ACHN (cell line): ENCODE measurements at regions not wholly inside any gene's neighbourhood (a gene's known extent, or its start where the extent isn't known, plus 50 kb on each side); places are given as distances from the start of the nearest gene placed in this dataset.
"Not testable (repeated sequence)": the region's sequence is repeated elsewhere in the genome, so short reads cannot be mapped to it uniquely, and the experiment has no call there.

Experiments used
- DNase-seq: peaks from one replicate; pipeline ENCODE4 v3.0.0-alpha.2; 2015
- in situ Hi-C: cut with HindIII; loops from 2 replicates; pipeline ENCODE4 v1.10.0; 2017; ENCODE audit warnings: low sequenced_read_pairs, low pct_ligation_motif_present, low pct_unique_long_range_greater_than_20kb

DNA sequence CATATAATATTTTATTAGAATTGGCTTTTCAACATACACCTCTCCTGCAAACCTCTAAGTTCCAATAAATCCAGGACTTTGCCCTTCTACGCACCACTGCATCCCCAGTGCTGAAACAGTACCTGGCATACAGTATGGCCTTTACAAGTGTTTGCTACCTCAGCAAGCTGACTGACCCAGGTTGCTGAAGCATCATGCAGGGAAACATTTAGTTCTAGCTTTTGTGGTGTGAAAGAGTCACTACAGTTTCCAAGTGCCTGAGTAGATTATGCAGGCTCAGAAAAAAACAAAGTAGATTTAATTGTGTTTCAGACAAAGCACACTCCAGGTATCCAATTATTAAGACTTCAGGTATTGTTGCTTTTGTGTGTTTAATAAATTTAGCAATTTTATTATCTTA lies 614.2 kb upstream of the NRSN1 start:
- DNase-seq = no peak
- in situ Hi-C loops = no loop called here

DNA sequence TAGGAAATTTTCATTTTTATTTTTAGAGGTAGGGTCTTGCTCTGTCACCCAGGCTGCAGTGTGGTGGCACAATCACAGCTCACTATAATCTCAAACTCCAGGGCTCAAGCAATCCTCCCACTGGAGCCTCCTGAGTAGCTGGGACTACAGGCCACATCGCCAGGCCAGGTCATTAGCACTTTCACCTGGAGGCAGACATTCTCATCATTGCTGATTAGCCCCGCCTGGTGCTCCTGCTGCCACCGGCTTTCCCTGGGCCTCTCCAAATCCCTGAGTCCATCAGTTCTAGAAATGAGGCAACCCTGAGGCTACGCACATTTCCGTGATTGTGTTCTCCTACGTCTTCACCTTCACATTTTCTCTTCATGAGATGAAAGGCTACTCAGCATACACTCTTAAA lies 607.7 kb upstream of the NRSN1 start:
- DNase-seq = no peak
- in situ Hi-C loops = no loop called here

DNA sequence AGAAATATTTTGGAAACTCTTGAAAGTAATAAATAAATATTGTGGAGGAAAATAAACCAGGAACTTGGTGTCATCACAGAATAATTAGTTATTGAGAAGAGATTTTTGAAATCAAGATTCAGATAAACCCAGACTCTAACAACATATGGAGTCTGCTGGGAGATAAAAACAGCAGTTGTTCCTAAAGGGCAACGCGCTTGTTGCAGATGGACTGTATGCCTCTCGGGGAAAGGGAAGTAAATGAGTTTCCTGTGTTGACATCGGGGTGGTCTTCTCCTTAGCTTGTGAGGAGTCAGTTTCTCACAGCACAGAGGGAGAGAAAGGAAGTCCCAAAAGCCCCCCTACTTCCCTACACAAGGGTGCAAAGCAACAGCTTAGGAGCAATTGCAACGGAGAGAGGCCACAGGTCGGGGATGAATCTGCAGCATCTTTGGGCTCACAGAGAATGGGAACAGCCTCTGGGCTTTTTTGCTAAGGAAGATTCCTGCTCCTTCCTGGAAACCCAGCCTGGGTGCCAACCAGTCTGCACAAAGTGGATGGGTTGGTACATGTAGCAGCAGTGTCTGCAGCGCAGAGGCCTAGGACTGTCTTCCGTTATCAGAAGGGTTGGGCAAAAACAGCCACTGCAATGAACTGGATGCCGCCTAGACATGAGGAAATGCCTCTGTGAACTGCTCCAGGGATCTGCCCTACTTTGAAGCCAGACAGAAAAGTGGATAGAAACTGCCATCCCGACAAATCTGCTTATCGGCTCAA lies 603.0 kb upstream of the NRSN1 start:
- DNase-seq = no peak
- in situ Hi-C loops = no loop called here

DNA sequence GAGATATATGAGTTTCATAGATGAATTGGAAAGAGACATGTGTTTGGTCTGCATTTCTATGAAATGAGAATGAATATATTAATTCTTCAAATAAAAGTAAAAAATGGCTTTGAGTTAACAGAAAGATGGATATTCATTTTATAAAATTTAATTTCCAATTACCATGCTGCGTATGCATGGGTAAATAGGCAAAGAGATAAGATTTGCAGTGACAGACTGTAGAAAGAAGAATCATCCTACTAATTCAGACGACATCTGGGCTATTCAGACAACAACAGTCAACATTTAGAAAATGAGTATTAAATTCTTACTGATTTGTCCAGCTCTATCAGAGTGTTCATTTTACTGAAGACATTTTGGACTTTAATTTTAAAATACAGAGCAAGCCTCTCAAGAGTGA lies 602.2 kb upstream of the NRSN1 start:
- DNase-seq = no peak
- in situ Hi-C loops = no loop called here

DNA sequence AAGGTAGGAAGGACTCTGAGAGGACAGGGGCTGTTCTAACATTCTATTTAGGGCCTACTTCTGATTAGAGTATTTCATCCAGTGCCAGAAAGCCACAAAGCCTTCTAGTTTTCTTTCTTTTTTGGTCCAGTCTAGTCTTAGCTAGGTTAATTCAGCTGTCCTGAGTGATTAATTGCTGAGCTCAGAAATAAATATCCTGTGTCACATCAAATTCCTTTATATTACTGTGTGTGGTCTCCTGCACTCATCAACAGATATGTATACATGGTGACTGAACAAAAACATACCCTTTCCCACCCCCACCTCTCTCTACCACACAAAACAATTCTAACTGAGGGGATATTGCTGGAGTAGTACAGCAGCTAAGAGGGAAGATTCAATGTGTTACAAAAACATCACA lies 601.5 kb upstream of the NRSN1 start:
- no peak for DNase-seq
- in situ Hi-C loops = no loop called here

DNA sequence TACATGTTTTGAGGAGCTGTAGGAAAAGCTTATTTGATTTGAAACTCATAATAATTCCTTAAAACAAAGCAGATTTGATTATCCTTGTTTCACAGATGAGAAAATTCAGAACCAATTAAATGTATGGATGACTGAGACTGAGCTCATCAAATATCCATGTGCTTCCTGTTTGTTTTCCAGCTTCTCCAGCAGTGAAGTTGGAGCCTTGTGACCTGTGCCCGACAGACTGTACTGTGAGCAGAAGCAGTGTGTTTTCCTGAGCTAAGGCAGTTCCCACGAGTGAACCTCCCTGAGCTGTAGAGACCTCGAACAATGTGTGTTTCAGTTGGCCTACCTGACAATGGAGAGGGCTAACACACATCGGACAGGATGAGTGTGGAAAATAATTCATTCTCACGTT lies 599.5 kb upstream of the NRSN1 start:
- no peak for DNase-seq
- in situ Hi-C loops = no loop called here

DNA sequence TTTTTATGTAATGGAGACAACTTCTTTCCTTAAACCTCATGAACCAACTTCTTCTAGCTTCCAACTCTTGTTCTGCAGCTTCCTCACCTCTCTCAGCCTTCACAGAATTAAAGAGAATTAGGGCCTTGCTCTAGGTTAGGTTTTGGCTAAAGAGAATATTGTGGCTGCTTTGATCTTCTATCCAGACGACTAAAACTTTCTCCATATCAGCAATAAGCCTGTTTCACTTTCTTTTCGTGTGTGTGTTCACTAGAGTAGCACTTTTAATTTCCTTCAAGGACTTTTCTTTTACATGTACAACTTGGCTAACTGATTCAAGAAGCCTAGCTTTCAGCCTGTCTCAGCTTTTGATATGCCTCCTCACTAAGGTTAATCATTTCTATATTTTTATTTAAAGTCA lies 596.1 kb upstream of the NRSN1 start:
- in situ Hi-C loops = no loop called here

DNA sequence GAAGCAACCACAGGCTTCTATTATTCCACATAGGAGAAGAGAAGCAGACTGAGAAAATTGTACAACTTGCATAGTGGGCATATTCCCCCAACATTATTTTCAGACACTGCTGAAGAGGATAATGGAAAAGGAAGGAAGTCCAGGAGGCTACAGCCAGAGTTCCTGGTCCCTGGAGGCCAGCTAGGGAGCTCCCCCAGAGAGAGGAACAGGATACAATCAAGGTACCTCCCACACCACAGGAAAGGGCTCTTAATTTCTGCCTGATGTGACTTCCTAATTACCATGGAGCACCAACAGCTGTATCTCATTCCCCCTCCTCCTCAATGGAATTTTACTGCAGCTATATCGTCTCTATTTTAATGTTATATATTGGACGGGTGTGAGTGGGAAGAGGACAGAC lies 594.3 kb upstream of the NRSN1 start:
- no peak for DNase-seq
- in situ Hi-C loops = no loop called here

More for the DNA sequence above, 596.1 kb upstream of the NRSN1 start:
- no peak for DNase-seq

DNA sequence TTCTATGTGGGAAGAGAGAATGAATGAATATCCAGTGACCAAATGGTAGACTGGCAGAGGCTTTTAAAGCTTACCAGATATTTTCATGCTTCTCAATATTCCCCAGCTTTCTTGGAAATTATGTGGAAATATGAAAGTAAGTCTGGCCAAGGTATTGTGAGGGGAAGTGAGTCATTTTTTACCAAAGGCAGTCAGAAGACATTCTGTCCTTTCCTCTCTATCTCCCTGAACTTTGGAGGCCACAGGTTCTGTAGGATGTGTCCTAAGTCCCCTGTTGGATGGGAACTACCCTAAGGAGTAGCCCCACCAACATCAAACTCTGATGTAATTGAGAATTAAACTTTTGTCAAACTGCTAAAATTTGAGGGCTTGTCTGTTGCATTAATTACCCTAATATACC lies 593.8 kb upstream of the NRSN1 start:
- in situ Hi-C loops = no loop called here
- no peak for DNase-seq

DNA sequence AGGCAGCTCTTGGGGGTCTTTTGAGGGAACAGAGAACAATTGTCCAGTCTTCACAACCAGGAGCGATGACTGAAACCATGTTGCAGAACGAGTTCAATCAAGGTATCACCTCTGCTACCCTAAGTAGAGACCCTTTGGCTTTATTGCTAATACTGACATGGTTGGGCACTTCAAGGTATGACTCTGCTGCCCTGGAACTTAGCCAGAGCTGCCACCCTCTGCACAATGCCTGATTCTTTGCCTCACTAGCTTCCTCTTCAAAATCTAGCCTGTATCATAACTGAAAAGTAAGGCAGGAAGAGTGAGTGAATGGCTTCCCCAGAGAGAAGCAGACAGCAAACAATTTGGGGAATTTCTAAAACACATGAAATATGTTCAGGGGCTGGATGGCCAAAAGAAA lies 592.7 kb upstream of the NRSN1 start:
- in situ Hi-C loops = no loop called here
- DNase-seq = no peak

DNA sequence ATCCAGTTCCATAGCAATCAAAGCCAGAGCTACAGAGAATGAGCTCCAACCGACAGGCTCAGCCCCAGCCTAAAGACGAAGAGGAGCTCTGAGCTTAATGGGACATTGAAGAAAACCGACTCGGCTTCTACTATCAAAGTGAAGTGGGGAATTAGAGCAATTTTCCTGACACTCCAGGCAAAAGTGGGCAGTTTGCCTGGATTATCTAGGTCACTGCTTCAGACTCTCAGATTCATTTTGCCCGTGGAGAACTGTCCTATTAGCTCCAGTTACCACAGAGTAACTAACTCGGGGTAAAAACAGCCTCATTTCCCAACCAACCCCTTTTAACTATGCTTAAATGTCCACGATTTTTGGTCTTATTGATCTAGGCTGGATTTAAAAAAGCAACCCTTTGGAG lies 592.1 kb upstream of the NRSN1 start:
- DNase-seq = no peak
- in situ Hi-C loops = no loop called here

DNA sequence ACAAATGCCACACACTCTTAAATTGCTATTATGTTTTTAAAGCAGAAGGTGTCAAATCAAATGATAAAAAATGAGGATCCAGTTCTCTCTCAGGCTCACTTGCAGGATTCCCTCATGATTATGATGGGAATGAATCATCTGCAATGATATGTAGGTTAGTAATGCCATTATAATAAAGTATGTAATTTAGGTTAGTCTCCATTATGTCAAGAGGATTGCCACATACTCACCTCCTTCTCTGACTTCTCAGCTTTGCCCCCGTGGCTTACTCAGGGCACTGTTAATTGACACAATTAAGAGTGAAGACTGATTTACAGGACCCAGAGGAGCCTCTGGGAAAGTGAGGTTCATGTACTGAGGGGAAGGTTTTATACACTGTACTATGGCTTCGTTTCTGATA lies 591.7 kb upstream of the NRSN1 start:
- no peak for DNase-seq
- in situ Hi-C loops = no loop called here

DNA sequence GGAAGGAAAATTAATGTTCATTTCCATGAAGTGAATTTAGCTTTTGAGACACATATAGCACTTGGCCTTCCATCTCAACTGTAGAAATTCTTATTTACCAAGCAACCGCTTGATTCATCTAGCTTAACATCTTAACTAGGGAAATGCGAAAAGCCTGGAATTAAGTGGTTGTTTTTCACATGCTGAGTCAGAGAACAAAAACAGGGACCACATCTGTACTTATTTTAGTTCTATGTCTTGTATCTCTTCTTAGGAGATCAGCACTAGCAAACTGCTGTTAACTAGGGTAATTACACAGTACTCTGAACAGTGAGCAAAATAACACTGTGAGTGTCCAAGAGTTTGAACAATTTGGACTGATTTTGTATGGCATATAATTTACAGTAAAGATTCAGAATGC lies 590.9 kb upstream of the NRSN1 start:
- in situ Hi-C loops = no loop called here
- no peak for DNase-seq

DNA sequence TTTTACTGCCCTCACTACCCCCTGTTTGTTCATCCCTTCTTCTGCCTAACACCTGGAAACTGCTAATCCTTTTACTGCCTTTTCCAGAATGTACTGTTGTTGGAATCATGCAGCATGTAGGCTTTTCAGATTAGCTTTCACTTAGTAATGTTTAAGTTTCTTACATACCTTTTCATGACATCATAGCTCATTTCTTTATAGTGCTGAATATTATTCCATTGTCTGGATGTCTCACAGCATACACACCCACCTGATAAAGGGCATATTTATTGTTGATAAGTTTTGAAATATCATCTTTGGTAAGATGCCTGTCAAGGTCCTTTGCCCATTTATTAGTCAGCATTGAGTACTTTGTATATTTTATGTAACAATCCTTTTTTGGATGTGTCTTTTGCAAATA lies 588.2 kb upstream of the NRSN1 start:
- DNase-seq = no peak
- in situ Hi-C loops = no loop called here

DNA sequence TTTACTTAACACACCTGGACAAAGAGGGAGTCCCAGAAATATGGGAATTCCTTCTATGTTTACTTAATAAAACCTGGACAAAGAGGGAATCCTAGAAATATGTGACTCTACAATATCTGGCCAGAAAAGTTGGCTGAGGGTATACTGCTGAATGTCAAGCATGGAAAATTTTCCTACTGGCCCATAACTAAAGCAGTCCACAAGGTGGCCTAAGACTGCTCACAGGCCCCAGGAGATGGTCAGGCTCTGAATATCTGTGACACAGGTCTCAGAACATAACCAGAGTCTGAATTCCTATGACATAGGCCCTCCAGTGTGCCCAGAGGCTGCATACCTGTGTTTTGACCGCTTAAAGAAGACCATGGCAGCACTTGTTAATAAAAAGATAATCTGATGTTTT lies 578.2 kb upstream of the NRSN1 start:
- in situ Hi-C loops = no loop called here
- no peak for DNase-seq

DNA sequence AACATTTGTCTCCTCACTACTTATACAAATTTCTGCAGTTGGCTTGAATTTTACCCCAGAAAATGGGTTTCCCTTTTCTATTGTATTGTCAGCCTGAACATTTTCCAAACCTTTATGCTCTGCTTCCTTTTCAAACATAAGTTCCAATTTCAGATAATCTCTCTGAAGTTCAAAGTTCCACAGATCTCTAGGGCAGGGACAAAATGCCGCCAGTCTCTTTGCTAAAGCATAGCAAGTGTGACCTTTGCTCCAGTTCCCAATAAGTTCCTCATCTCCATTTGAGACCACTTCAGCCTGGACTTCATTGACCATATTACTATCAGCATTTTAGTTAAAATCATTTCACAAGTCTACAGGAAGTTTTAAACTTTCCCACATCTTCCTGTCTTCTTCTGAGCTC lies 571.1 kb upstream of the NRSN1 start:
- in situ Hi-C loops, DNase-seq: not testable (repeated sequence)

DNA sequence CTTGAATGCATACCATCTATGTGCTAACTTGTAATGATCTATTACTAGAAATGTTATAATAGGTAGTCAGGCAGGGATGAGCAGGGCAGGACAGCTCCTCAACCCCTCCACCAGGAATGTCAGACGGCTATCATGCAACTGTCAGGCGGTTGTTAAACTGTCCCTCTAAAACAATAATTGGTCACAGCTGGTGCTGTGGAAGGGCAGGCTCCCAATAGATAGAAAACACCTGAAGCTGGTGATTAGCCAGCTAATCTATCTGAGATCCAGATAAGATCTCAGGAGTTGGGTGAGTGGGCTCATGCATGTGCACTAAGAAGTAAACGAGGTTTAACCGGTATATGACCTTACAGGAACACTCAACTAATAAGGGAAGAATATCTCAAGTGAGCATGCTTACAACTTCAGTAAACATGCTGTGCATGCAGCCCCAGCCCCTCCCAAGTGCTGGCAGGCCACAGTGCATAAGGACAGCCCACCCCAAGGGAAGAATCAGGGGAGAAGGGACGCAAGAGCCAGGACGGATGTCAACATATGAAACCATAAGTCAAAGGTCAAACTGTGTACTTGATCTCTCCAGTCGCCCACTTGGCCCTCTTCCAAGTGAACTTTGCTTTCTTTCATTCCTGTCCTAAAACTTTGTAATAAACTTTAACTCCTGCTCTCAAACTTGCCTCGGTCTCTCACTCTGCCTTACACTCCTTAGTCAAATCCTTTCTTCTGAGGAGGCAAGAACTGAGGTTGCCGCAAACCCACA lies 566.2 kb upstream of the NRSN1 start:
- in situ Hi-C loops = no loop called here
- no peak for DNase-seq

DNA sequence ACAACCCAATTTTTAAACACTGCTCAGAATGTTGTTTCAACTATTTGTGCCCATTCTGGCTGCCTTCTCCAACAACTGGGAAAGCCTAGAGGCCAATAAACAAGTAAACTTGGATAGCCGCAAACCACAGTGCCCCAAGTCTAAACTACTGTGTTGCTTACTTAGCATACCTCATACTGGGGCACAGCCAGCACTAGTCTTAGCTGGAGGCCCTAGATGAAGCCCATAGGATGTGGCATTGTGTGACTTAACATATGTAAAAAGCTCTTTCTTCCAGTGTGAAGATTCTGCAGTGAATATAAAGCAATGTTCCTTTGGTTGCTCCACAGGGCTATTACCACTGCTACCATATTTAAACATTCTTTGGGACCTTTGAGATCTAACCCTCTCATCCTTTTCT lies 564.3 kb upstream of the NRSN1 start:
- in situ Hi-C loops = no loop called here
- DNase-seq = no peak

DNA sequence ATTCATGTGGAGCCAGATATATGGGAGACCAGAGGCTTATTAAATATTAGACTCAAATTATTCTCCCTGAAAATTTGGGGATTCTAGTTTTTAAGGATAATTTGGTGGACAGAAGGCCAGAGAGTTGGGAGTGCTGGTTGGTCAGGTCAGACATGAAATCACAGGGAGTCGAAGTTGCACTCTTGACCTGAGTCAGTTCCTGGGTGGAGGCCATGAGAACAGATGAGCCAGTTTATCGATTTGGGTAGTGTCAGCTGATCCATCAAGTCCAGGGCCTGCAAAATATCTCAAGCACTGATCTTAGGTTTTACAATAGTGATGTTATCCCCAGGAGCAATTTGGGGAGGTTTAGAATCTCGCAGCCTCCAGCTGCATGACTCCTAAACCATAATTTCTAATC lies 563.5 kb upstream of the NRSN1 start:
- in situ Hi-C loops = no loop called here
- DNase-seq = no peak

DNA sequence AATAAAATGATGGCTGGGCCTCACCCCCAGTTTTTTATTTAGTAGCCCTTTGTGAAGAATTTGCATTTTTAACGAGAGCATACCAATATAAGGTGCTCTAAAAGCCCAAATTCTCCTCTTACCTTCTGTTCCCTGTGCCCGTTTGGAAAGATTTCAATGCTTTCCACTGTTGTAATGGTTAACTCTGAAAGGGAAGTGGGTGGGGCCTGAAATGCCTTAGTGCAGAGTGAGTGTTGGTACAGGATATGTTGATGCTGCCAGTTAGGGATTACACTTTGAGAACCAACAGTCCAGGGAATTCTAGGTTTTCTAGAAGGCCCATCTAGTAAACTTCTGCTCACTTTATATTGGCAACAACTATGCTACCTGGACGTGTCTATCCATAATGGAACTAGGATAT lies 562.7 kb upstream of the NRSN1 start:
- in situ Hi-C loops = no loop called here

More for the DNA sequence above, 562.7 kb upstream of the NRSN1 start:
- no peak for DNase-seq
